ENCODE measurements at regions not wholly inside any gene's neighbourhood (a gene's known extent, or its start where the extent isn't known, plus 50 kb on each side); places are given as distances from the start of the nearest gene placed in this dataset.

DNA sequence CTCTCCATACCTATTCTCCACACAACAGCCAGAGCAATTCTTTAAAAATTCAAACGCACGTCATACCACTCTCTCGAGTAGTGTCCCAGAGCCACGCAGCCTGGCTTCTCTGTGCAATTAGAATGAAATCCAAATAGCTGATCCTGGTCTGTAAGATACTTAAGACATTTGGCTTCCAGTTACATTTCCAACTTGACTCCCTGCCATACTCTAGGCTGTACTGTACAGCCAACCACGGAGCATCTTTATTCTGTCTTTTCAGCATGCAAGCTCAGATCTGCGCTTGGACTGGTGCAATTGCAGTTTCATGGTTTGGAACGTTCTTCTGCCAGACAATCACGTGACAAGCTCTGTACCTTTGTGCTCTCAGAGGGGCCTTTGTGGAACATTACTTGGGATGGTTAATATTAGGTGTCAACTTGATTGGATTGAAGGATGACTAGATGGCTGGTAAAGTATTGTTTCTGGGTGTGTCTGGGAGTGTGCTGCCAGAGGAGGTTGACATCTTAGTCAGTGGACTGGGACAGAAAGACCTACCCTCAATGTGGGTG lies 325.6 kb downstream of the SOX11 start:
- no peaks in the 10 kb centered on the region for H3K4me1 ChIP-seq (replicated peaks in 1 of 4; ENCODE audit: control insufficient read depth in 3 of 4, insufficient read depth in 4 of 4, low read length in 3 of 4)
- 96% methylated on average over 8 of the region's 8 CpGs; no CpG with 5 or more reads in 1 of the 2 experiments for whole genome bisulfite sequencing, 2 experiments (ENCODE audit: extremely low coverage in 1 of 2, insufficient coverage in 1 of 2, insufficient read length in 1 of 2, insufficient replicate concordance in 2 of 2, low coverage in 1 of 2, low lambda C conversion rate in 2 of 2, missing lambda C conversion rate in 1 of 2)
- no peak overlapping the region for H3K14ac ChIP-seq (ENCODE audit: insufficient read length)
- FAIRE-seq, result no peak
- CTCF ChIA-PET (ENCODE audit: partially characterized antibody), result interaction anchor here (0.8 to 1.0 kb wide), 2 partner anchors 10 to 75 kb away, joined by 3 read pairs; no protein-coding TSS in a partner anchor
- no peak overlapping the region for H3K4me2 ChIP-seq (ENCODE audit: insufficient read depth in 1 of 2, low read depth in 2 of 2, low read length in 2 of 2)
- no peak overlapping the region for H3K56ac ChIP-seq (replicated peaks; ENCODE audit: insufficient read length, low read depth, low read length)
- no peak overlapping the region for H4K8ac ChIP-seq (ENCODE audit: extremely low read depth, insufficient read depth, low read length)
- no peak overlapping the region for H2AK5ac ChIP-seq (ENCODE audit: low read depth, low read length)
- no peaks in the 10 kb centered on the region for H3K36me3 ChIP-seq (ENCODE audit: control insufficient read depth in 2 of 4, insufficient read depth in 4 of 4, low read length in 3 of 4)
- POLR2A ChIA-PET (ENCODE audit: partially characterized antibody), result no interaction called here
- no peak overlapping the region for H2BK5ac ChIP-seq (ENCODE audit: low read depth, low read length)
- H3K23ac ChIP-seq (ENCODE audit: insufficient read length), result no peak overlapping the region
- H2BK120ac ChIP-seq (replicated peaks; ENCODE audit: low read depth, low read length), result no peak overlapping the region
- H3K79me1 ChIP-seq (ENCODE audit: low read depth, low read length), result no peaks in the 10 kb centered on the region
- no peak overlapping the region for H3K27ac ChIP-seq (ENCODE audit: low read depth, low read length)
- no peaks in the 10 kb centered on the region for H3K23me2 ChIP-seq (ENCODE audit: low read depth, low read length)
- H2BK12ac ChIP-seq (ENCODE audit: low read depth, low read length), result no peak overlapping the region
- no peak overlapping the region for H3K4ac ChIP-seq (replicated peaks; ENCODE audit: insufficient read length, low read depth, low read length)
- H3K9me3 ChIP-seq (ENCODE audit: insufficient read depth in 2 of 2, low read depth in 1 of 2, low read length in 1 of 2), result no peaks in the 10 kb centered on the region
- TF ChIP-seq FOSL1 (IDR thresholded peaks at IDR 0.05; ENCODE audit: insufficient read depth, low read depth, low read length), result no peak
- TF ChIP-seq, protein P1, sequence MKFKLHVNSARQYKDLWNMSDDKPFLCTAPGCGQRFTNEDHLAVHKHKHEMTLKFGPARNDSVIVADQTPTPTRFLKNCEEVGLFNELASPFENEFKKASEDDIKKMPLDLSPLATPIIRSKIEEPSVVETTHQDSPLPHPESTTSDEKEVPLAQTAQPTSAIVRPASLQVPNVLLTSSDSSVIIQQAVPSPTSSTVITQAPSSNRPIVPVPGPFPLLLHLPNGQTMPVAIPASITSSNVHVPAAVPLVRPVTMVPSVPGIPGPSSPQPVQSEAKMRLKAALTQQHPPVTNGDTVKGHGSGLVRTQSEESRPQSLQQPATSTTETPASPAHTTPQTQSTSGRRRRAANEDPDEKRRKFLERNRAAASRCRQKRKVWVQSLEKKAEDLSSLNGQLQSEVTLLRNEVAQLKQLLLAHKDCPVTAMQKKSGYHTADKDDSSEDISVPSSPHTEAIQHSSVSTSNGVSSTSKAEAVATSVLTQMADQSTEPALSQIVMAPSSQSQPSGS (IDR thresholded peaks at IDR 0.05; ENCODE audit: low read length), result no peak
- no peak for TF ChIP-seq TEAD4 (IDR thresholded peaks at IDR 0.05; ENCODE audit: low read depth, low read length)
- no peak for TF ChIP-seq BRCA1 (IDR thresholded peaks at IDR 0.05; ENCODE audit: low read depth, low read length)
- no peak overlapping the region for H2BK15ac ChIP-seq (ENCODE audit: low read length)
- no peak for DNase-seq (ENCODE audit: low read depth in 1 of 2, low spot score in 2 of 2)
- no peak overlapping the region for H3K18ac ChIP-seq (ENCODE audit: extremely low read depth, low read length)
- no peak overlapping the region for H2AFZ ChIP-seq (ENCODE audit: low read length)
- H3K9ac ChIP-seq (replicated peaks in 1 of 4; ENCODE audit: extremely low read depth in 1 of 4, low read depth in 3 of 4, low read length in 3 of 4), result no peak overlapping the region
- H3K79me2 ChIP-seq (ENCODE audit: control insufficient read depth in 1 of 2, insufficient read depth in 2 of 2, low read length in 2 of 2), result no peaks in the 10 kb centered on the region
- H2BK20ac ChIP-seq (ENCODE audit: low read length), result no peak overlapping the region
- no peaks in the 10 kb centered on the region for H4K20me1 ChIP-seq (replicated peaks in 1 of 2; ENCODE audit: control insufficient read depth in 1 of 2, insufficient read depth in 2 of 2, low read length in 2 of 2)
- no peak overlapping the region for H3K4me3 ChIP-seq (ENCODE audit: extremely low read depth in 1 of 4, insufficient read depth in 2 of 4, low read depth in 3 of 4, low read length in 4 of 4)
- no peak overlapping the region for H4K5ac ChIP-seq (ENCODE audit: insufficient read length, low read depth, low read length)
- H4K91ac ChIP-seq (replicated peaks; ENCODE audit: insufficient read length, low read length), result no peak overlapping the region
- no peaks in the 10 kb centered on the region for H3K27me3 ChIP-seq (replicated peaks in 1 of 4; ENCODE audit: control insufficient read depth in 3 of 4, extremely low read depth in 1 of 4, insufficient read depth in 3 of 4, low read length in 3 of 4)

Measured in H1 (cell line).